B cell (primary cell): ENCODE measurements at regions not wholly inside any gene's neighbourhood (a gene's known extent, or its start where the extent isn't known, plus 50 kb on each side); places are given as distances from the start of the nearest gene placed in this dataset.

Experiments
- ATAC-seq: fragments of 200-7000 bp; cut with Tn5 transposase; one replicate; pipeline ENCODE4 v1.10.0; 2021; ENCODE audit warnings: low read depth, mild to moderate bottlenecking, moderate number of reproducible peaks, moderate library complexity
- CTCF ChIA-PET: fragments of 350-600 bp; sonication (Branson Sonifier 250); formaldehyde crosslinking; loops from one replicate; lab custom pipeline; 2021; ENCODE audit warnings: antibody characterized with exemption, inconsistent platforms; lab: Charles Lee
- POLR2A ChIA-PET: fragments of 350-600 bp; sonication (Branson Sonifier 250); formaldehyde crosslinking; loops from one replicate; lab custom pipeline; 2021; ENCODE audit warnings: antibody characterized with exemption; lab: Charles Lee
- DNase-seq: peaks from one replicate; pipeline ENCODE4 v3.0.0; 2013
- H2AFZ ChIP-seq: 2 replicates; pipeline ENCODE4 v1.6.1; 2012; ENCODE audit warnings: mild to moderate bottlenecking, low read depth, low read length; ENCODE audit not compliant: insufficient read depth, poor library complexity, severe bottlenecking
- H3K27ac ChIP-seq, 2 donors: 1 replicate in 1 of 2; 2 replicates in 1 of 2; pipeline ENCODE4 v1.5.1; 2012 to 2013; ENCODE audit warnings: low read length in 2 of 2, mild to moderate bottlenecking in 2 of 2, moderate library complexity in 1 of 2
- H3K27me3 ChIP-seq, 4 experiments: fragments of 200-600 bp in 1 of 4; sonication (generic) in 1 of 4; replicated peaks in 1 of 4; 1 replicate in 2 of 4; 2 replicates in 2 of 4; pipeline versions ENCODE4 v1.6.1 to v1.7.0; 2013 to 2016; ENCODE audit warnings: low read length in 3 of 4, mild to moderate bottlenecking in 2 of 4, mixed read lengths in 1 of 4, moderate library complexity in 1 of 4; ENCODE audit not compliant: insufficient read depth in 4 of 4, control insufficient read depth in 3 of 4; ENCODE audit errors: control extremely low read depth in 1 of 4
- H3K36me3 ChIP-seq, 2 experiments: replicated peaks in 1 of 2; 1 replicate in 1 of 2; 2 replicates in 1 of 2; pipeline versions ENCODE4 v1.6.1 to v1.7.1; 2013; ENCODE audit warnings: low read length in 1 of 2; ENCODE audit not compliant: insufficient read depth in 2 of 2, control insufficient read depth in 1 of 2; ENCODE audit errors: control extremely low read depth in 1 of 2, extremely low read depth in 1 of 2
- H3K4me1 ChIP-seq, 2 donors: fragments of 200-600 bp in 1 of 2; sonication (generic) in 1 of 2; 1 replicate in 1 of 2; 2 replicates in 1 of 2; pipeline versions ENCODE4 v1.5.1 to v1.6.1; 2013 to 2017; ENCODE audit warnings: low read length in 2 of 2; ENCODE audit not compliant: control insufficient read depth in 2 of 2, insufficient read depth in 2 of 2
- H3K4me2 ChIP-seq: replicated peaks from 2 replicates; pipeline ENCODE3; 2012; ENCODE audit warnings: mild to moderate bottlenecking, low read depth, low read length; ENCODE audit not compliant: poor library complexity, severe bottlenecking
- H3K4me3 ChIP-seq, 5 experiments: fragments of 200-600 bp in 1 of 5; sonication (generic) in 1 of 5; 1 replicate in 3 of 5; 2 replicates in 2 of 5; pipeline versions ENCODE4 v1.5.1 to v1.7.0; 2011 to 2016; ENCODE audit warnings: low read length in 4 of 5, mild to moderate bottlenecking in 4 of 5, low read depth in 2 of 5, control low read depth in 1 of 5, moderate library complexity in 1 of 5; ENCODE audit not compliant: insufficient read depth in 1 of 5; ENCODE audit errors: control extremely low read depth in 1 of 5, extremely low read depth in 1 of 5
- H3K79me2 ChIP-seq: fragments of 200-600 bp; sonication (generic); one replicate; pipeline ENCODE4 v1.6.0; 2016; ENCODE audit warnings: low read length; ENCODE audit not compliant: control insufficient read depth, insufficient read depth
- H3K9ac ChIP-seq: fragments of 200-600 bp; sonication (generic); 2 replicates; pipeline ENCODE4 v1.6.1; 2017; ENCODE audit warnings: mild to moderate bottlenecking, low read length, moderate library complexity
- H3K9me3 ChIP-seq, 3 donors: one replicate each; pipeline versions ENCODE4 v1.6.1 to v1.7.1; 2013; ENCODE audit warnings: low read length in 2 of 3; ENCODE audit not compliant: control insufficient read depth in 2 of 3, insufficient read depth in 1 of 3; ENCODE audit errors: control extremely low read depth in 1 of 3
- H4K20me1 ChIP-seq: 2 replicates; pipeline ENCODE4 v1.6.0; 2012; ENCODE audit warnings: mild to moderate bottlenecking, low read length; ENCODE audit not compliant: insufficient read depth, control insufficient read depth, poor library complexity, severe bottlenecking
- H3K27ac Mint-ChIP-seq: one replicate; pipeline ENCODE4 v1.8.0; 2021; ENCODE audit warnings: mixed read lengths
- H3K27me3 Mint-ChIP-seq: one replicate; pipeline ENCODE4 v1.8.0; 2021; ENCODE audit warnings: mixed read lengths
- H3K4me1 Mint-ChIP-seq: one replicate; pipeline ENCODE4 v1.8.0; 2021; ENCODE audit warnings: mixed read lengths
- H3K4me3 Mint-ChIP-seq: one replicate; pipeline ENCODE4 v1.8.0; 2021; ENCODE audit warnings: mixed read lengths
- H3K9me3 Mint-ChIP-seq: one replicate; pipeline ENCODE4 v1.8.0; 2022; ENCODE audit warnings: mixed read lengths; ENCODE audit not compliant: insufficient read depth
- CTCF ChIP-seq: fragments of 200-600 bp; IDR thresholded peaks from one replicate; pipeline ENCODE4 v1.8.0; 2022; ENCODE audit warnings: antibody characterized with exemption, mild to moderate bottlenecking
- EZH2 ChIP-seq: IDR thresholded peaks from 2 replicates; pipeline ENCODE4 v1.6.1; 2012; ENCODE audit warnings: borderline replicate concordance, low read depth, mild to moderate bottlenecking, moderate library complexity, low read length; ENCODE audit not compliant: insufficient read depth, poor library complexity, severe bottlenecking
- WGBS: methylation state at CpG from one replicate; pipeline ENCODE4 v1.1.5; 2013; ENCODE audit warnings: missing lambda C conversion rate; ENCODE audit not compliant: insufficient coverage; 5-methylcytosine and 5-hydroxymethylcytosine counted together
- intact Hi-C: fragments of 100-400 bp; cut with micrococcal nuclease; formaldehyde crosslinking; loops from one replicate; pipeline ENCODE4 v1.10.0; 2022

- H3K9me3 Mint-ChIP-seq = peaks cover 12% of the 10 kb centered on the region
Measured at GRCh38 chr4:179664430-179665027, 2222.3 kb upstream of the AGA start.

GRCh38 chr4:179666226-179666625 lies 2224.0 kb upstream of the AGA start:
- Histone ChIP-seq H3K27me3 (no peaks in the 10 kb centered on the region), H3K79me2 (no peaks in the 10 kb centered on the region), H3K4me3 (no peak overlapping the region), H3K4me1 (no peaks in the 10 kb centered on the region), H4K20me1 (no peaks in the 10 kb centered on the region), H2AFZ (no peak overlapping the region), H3K9me3 (peaks cover 0 to 14% (median 0%) of the 10 kb centered on the region in 3 donors), H3K27ac (no peak overlapping the region), H3K9ac (no peak overlapping the region), H3K4me2 (no peak overlapping the region), H3K36me3 (no peaks in the 10 kb centered on the region)
- WGBS = no CpG with 5 or more reads among the region's 3 CpGs
- CTCF ChIA-PET = no interaction called here
- TF ChIP-seq EZH2 = no peak
- no peak for TF ChIP-seq CTCF
- intact Hi-C loops = no loop called here
- POLR2A ChIA-PET = no interaction called here
- Mint-ChIP-seq H3K9me3 (peaks cover 8% of the 10 kb centered on the region), H3K4me3 (no peak overlapping the region), H3K27ac (no peak overlapping the region), H3K4me1 (no peaks in the 10 kb centered on the region), H3K27me3 (no peaks in the 10 kb centered on the region)
- no peak for DNase-seq
- ATAC-seq = no peak

More at GRCh38 chr4:179664430-179665027, 2222.3 kb upstream of the AGA start:
- H2AFZ ChIP-seq = no peak overlapping the region
- Mint-ChIP-seq H3K4me1 (no peaks in the 10 kb centered on the region), H3K4me3 (no peak overlapping the region), H3K27me3 (no peaks in the 10 kb centered on the region), H3K27ac (no peak overlapping the region)
- DNase-seq (no peak), ATAC-seq (no peak)
- TF ChIP-seq EZH2 = no peak
- no peak for TF ChIP-seq CTCF
- no peaks in the 10 kb centered on the region for H3K27me3 ChIP-seq
- H4K20me1 ChIP-seq = no peaks in the 10 kb centered on the region
- no peaks in the 10 kb centered on the region for H3K36me3 ChIP-seq
- CTCF ChIA-PET = no interaction called here
- no peaks in the 10 kb centered on the region for H3K79me2 ChIP-seq
- no peak overlapping the region for H3K4me2 ChIP-seq
- 81% methylated on average over 8 of the region's 9 CpGs for WGBS
- H3K9ac ChIP-seq = no peak overlapping the region
- H3K9me3 ChIP-seq = peaks cover 0 to 20% (median 0%) of the 10 kb centered on the region in 3 donors
- H3K4me3 ChIP-seq = no peak overlapping the region
- H3K4me1 ChIP-seq = no peaks in the 10 kb centered on the region
- POLR2A ChIA-PET = no interaction called here
- H3K27ac ChIP-seq = no peak overlapping the region
- intact Hi-C loops = no loop called here
